Transverse colon (tissue), 4 donors: ENCODE measurements at regions not wholly inside any gene's neighbourhood (a gene's known extent, or its start where the extent isn't known, plus 50 kb on each side); places are given as distances from the start of the nearest gene placed in this dataset.

Source experiments
- DNase-seq: peaks from one replicate; pipeline ENCODE4 v3.0.0-alpha.2; 2019
- H3K27ac ChIP-seq, 4 donors: fragments of 200-600 bp; sonication (generic); 2 replicates each; pipeline ENCODE4 v1.5.1; 2016 to 2018; ENCODE audit warnings: inconsistent platforms in 4 of 4
- H3K27me3 ChIP-seq: fragments of 200-600 bp; sonication (generic); 2 replicates; pipeline ENCODE4 v1.5.1; 2017; ENCODE audit warnings: inconsistent platforms
- H3K36me3 ChIP-seq, 4 donors: fragments of 200-600 bp; sonication (generic); 2 replicates each; pipeline ENCODE4 v1.5.1; 2017 to 2019; ENCODE audit warnings: inconsistent platforms in 4 of 4
- H3K4me1 ChIP-seq, 4 donors: fragments of 200-600 bp; sonication (generic); 2 replicates each; pipeline ENCODE4 v1.5.1; 2017 to 2020; ENCODE audit warnings: inconsistent platforms in 4 of 4
- H3K4me3 ChIP-seq, 4 donors: fragments of 200-600 bp; sonication (generic); 1 replicate in 1 of 4; 2 replicates in 3 of 4; pipeline versions ENCODE4 v1.5.1 to v1.6.1; 2017 to 2019; ENCODE audit warnings: inconsistent platforms in 4 of 4
- H3K9me3 ChIP-seq, 2 donors: fragments of 200-600 bp; sonication (generic); 2 replicates each; pipeline ENCODE4 v1.5.1; 2017 to 2019; ENCODE audit warnings: inconsistent platforms in 2 of 2
- EP300 ChIP-seq: sonication (generic); formaldehyde crosslinking; IDR thresholded peaks from one replicate; pipeline ENCODE4 v1.6.1; 2017; ENCODE audit warnings: antibody characterized with exemption, low read depth
- POLR2A ChIP-seq: fragments of 450-650 bp; IDR thresholded peaks from one replicate; pipeline ENCODE4 v1.6.1; 2016; ENCODE audit warnings: antibody characterized with exemption, mild to moderate bottlenecking, moderate library complexity
- POLR2AphosphoS5 ChIP-seq, 3 donors: sonication (generic); formaldehyde crosslinking; IDR thresholded peaks; one replicate each; pipeline ENCODE4 v1.6.1; 2016; ENCODE audit warnings: antibody characterized with exemption in 3 of 3
- WGBS, 2 donors: methylation state at CpG; one replicate each; pipeline ENCODE4 v1.1.5; 2018; ENCODE audit warnings: low coverage in 1 of 2; 5-methylcytosine and 5-hydroxymethylcytosine counted together
- in situ Hi-C, 4 donors: fragments of 200-750 bp; cut with MboI; loops; one replicate each; pipeline versions ENCODE4 v1.15.0 to v1.15.1; 2017; ENCODE audit warnings: low sequenced_read_pairs in 3 of 4, low pct_ligation_motif_present in 1 of 4, low pct_unique_long_range_greater_than_20kb in 1 of 4
- intact Hi-C: fragments of 100-400 bp; cut with DNase I; formaldehyde crosslinking; loops from one replicate; pipeline ENCODE4 v1.15.1; 2023; ENCODE audit warnings: low total_unique reads
- TF ChIP-seq, protein P1 (sequence below), 5 experiments: fragments of 200-600 bp in 3 of 5; fragments of 450-650 bp in 2 of 5; sonication (generic) in 3 of 5; IDR thresholded peaks; 1 replicate in 2 of 5; 2 replicates in 3 of 5; pipeline ENCODE4 v1.5.1; 2016 to 2017; ENCODE audit warnings: antibody characterized with exemption in 5 of 5, inconsistent platforms in 3 of 5, mild to moderate bottlenecking in 2 of 5, moderate library complexity in 1 of 5

DNA sequence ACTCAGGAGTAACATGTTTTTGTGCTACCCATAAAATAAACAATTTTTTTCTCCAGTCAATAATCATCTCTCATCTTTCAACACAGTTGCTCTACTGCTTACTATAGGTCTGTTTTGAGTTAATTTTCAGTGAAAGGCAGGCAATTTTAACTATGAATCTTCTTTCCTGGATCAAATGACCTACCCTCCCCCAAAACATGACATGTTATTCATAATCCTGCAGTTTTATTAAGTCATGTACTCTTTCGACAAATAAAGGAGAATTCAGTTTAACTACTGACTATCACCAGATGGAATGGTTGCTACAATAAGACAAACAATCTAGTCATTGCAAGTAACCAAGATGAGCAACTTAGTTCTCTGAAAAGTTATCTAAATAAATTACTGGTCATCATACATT, 106.0 kb upstream of the FAR2 start:
- Histone ChIP-seq H3K27ac (no peak overlapping the region), H3K4me1 (peaks cover 0 to 20% (median 13%) of the 10 kb centered on the region in 4 donors), H3K27me3 (no peaks in the 10 kb centered on the region), H3K4me3 (no peak overlapping the region), H3K9me3 (no peaks in the 10 kb centered on the region), H3K36me3 (no peaks in the 10 kb centered on the region)
- no peak for TF ChIP-seq POLR2AphosphoS5 (IDR thresholded peaks at IDR 0.05)
- TF ChIP-seq, protein P1, sequence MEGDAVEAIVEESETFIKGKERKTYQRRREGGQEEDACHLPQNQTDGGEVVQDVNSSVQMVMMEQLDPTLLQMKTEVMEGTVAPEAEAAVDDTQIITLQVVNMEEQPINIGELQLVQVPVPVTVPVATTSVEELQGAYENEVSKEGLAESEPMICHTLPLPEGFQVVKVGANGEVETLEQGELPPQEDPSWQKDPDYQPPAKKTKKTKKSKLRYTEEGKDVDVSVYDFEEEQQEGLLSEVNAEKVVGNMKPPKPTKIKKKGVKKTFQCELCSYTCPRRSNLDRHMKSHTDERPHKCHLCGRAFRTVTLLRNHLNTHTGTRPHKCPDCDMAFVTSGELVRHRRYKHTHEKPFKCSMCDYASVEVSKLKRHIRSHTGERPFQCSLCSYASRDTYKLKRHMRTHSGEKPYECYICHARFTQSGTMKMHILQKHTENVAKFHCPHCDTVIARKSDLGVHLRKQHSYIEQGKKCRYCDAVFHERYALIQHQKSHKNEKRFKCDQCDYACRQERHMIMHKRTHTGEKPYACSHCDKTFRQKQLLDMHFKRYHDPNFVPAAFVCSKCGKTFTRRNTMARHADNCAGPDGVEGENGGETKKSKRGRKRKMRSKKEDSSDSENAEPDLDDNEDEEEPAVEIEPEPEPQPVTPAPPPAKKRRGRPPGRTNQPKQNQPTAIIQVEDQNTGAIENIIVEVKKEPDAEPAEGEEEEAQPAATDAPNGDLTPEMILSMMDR (IDR thresholded peaks at IDR 0.05), result no peak
- no peak for TF ChIP-seq EP300
- no peak for TF ChIP-seq POLR2A
- DNase-seq, result no peak
- in situ Hi-C loops, result no loop called here
- intact Hi-C loops, result no loop called here
- 76 to 80% methylated on average over 1 of the region's 1 CpG for WGBS, 2 donors

DNA sequence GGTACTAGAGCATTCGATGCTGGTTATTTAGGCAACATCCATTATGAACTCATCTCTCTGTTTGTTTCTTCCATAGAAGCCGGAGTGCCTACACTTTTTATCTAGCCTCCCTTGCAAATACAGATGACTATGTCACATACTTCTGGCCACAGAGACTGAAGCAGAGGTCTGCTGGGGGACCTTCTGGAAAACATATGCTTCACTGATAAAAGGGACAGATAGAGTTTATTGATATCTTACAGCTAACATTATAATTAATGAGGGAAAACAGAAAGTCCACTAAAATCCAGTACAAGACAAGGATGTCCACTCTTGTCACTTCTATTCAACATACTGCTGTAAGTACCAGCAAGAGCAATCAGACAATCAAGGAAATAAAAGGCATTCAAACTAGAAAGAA, 104.3 kb upstream of the FAR2 start:
- no peak for DNase-seq
- Histone ChIP-seq H3K27me3 (no peaks in the 10 kb centered on the region), H3K9me3 (no peaks in the 10 kb centered on the region), H3K4me3 (no peak overlapping the region), H3K27ac (no peak overlapping the region), H3K4me1 (peaks cover 0 to 20% (median 13%) of the 10 kb centered on the region in 4 donors), H3K36me3 (no peaks in the 10 kb centered on the region)
- TF ChIP-seq POLR2A, result no peak
- no peak for TF ChIP-seq EP300
- no peak for TF ChIP-seq POLR2AphosphoS5 (IDR thresholded peaks at IDR 0.05)
- TF ChIP-seq, protein P1 (IDR thresholded peaks at IDR 0.05), result no peak
- in situ Hi-C loops (no loop called here), intact Hi-C loops (no loop called here)
- 29 to 92% methylated on average over 2 of the region's 2 CpGs for WGBS, 2 donors

DNA sequence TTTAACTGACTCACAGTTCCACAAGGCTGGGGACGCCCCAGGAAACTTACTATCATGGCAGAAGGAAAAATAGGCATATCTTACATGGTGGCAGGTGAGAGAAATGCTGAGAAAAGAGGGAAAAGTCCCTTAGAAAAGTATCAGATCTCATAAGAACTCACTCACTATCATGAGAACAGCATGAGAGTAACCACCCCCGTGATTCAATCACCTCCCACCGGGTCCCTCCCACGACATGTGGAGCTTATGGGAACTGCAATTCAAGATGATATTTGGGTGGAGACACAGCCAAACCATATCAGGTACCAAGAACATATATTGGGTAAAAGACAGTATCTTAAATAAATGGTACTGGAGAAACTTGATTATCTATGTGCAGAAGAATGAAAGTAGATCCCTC, 100.3 kb upstream of the FAR2 start:
- in situ Hi-C loops, result no loop called here
- 74 to 79% methylated on average over 4 of the region's 4 CpGs for whole genome bisulfite sequencing, 2 donors
- DNase-seq, result no peak
- TF ChIP-seq EP300, result no peak
- TF ChIP-seq, protein P1 (IDR thresholded peaks at IDR 0.05), result no peak
- TF ChIP-seq POLR2A, result no peak
- no peak for TF ChIP-seq POLR2AphosphoS5 (IDR thresholded peaks at IDR 0.05)
- no peaks in the 10 kb centered on the region for H3K9me3 ChIP-seq
- intact Hi-C loops, result no loop called here
- H3K4me1 ChIP-seq, result no peaks in the 10 kb centered on the region
- H3K27ac ChIP-seq, result no peak overlapping the region
- H3K36me3 ChIP-seq, result no peaks in the 10 kb centered on the region
- H3K4me3 ChIP-seq, result no peak overlapping the region
- no peaks in the 10 kb centered on the region for H3K27me3 ChIP-seq

DNA sequence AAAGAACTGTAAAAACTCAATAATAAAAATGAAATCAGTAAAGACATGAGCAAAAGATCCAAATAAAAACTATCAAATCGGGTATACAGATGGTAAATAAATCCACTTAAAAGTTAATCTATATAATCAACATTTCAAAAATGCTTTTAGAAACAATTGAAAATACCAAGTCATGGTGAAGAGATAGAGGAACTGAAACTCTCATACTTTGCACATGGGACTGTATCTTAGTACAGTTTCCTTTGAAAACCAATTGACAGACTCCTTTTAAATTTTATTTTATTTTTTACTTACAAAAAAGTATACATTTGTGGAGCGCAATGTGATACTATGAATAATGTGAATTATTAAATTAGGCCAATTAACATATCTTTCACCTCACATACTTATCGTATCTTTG, 98.6 kb upstream of the FAR2 start:
- no peak overlapping the region for H3K27ac ChIP-seq
- TF ChIP-seq POLR2A, result no peak
- TF ChIP-seq POLR2AphosphoS5 (IDR thresholded peaks at IDR 0.05), result no peak
- TF ChIP-seq, protein P1 (IDR thresholded peaks at IDR 0.05), result no peak
- no peak for TF ChIP-seq EP300
- no peaks in the 10 kb centered on the region for H3K4me1 ChIP-seq
- intact Hi-C loops, result no loop called here
- H3K4me3 ChIP-seq, result no peak overlapping the region
- DNase-seq, result no peak
- no peaks in the 10 kb centered on the region for H3K9me3 ChIP-seq
- H3K27me3 ChIP-seq, result no peaks in the 10 kb centered on the region
- in situ Hi-C loops, result no loop called here
- 44 to 82% methylated on average over 3 of the region's 3 CpGs for WGBS, 2 donors
- no peaks in the 10 kb centered on the region for H3K36me3 ChIP-seq
